Activated CD4-positive, alpha-beta T cell treated with anti-CD3 and anti-CD28 coated beads for 24 hours (primary cell): ENCODE measurements at regions not wholly inside any gene's neighbourhood (a gene's known extent, or its start where the extent isn't known, plus 50 kb on each side); places are given as distances from the start of the nearest gene placed in this dataset.

Experiments
- DNase-seq, 2 donors: peaks; one replicate each; pipeline ENCODE4 v3.0.0-alpha.2; 2020; ENCODE audit warnings: low read depth in 2 of 2

GRCh38 chr2:67709835-67710234, 312.7 kb downstream of the ETAA1 start:
- DNase-seq = no peak

- no peak for DNase-seq
Measured at GRCh38 chr2:67712484-67712883, 315.4 kb downstream of the ETAA1 start.

GRCh38 chr2:67713376-67713775, 316.2 kb downstream of the ETAA1 start:
- no peak for DNase-seq

GRCh38 chr2:67716895-67717396, 319.8 kb downstream of the ETAA1 start:
- DNase-seq = no peak

- DNase-seq = no peak
Measured at GRCh38 chr2:67717692-67718091, 320.6 kb downstream of the ETAA1 start.

- DNase-seq = no peak
Measured at GRCh38 chr2:67719351-67719750, 322.2 kb downstream of the ETAA1 start.

GRCh38 chr2:67721516-67721915, 324.4 kb downstream of the ETAA1 start:
- no peak for DNase-seq

- DNase-seq = no peak
Measured at GRCh38 chr2:67724261-67724660, 327.1 kb downstream of the ETAA1 start.

- no peak for DNase-seq
Measured at GRCh38 chr2:67725731-67726130, 328.6 kb downstream of the ETAA1 start.

GRCh38 chr2:67726416-67726815, 329.3 kb downstream of the ETAA1 start:
- no peak for DNase-seq

- no peak for DNase-seq
Measured at GRCh38 chr2:67727131-67727530, 330.0 kb downstream of the ETAA1 start.

GRCh38 chr2:67727623-67728022, 330.5 kb downstream of the ETAA1 start:
- DNase-seq = no peak

GRCh38 chr2:67729474-67729873, 332.3 kb downstream of the ETAA1 start:
- no peak for DNase-seq

- DNase-seq = no peak
Measured at GRCh38 chr2:67733517-67733916, 329.3 kb downstream of the C1D start.

- no peak for DNase-seq
Measured at GRCh38 chr2:67752199-67752598, 310.6 kb downstream of the C1D start.

GRCh38 chr2:67752969-67753368, 309.8 kb downstream of the C1D start:
- DNase-seq = no peak

- no peak for DNase-seq
Measured at GRCh38 chr2:67755156-67755882, 307.5 kb downstream of the C1D start.

- no peak for DNase-seq
Measured at GRCh38 chr2:67760995-67761394, 301.8 kb downstream of the C1D start.

GRCh38 chr2:67771380-67771779, 291.4 kb downstream of the C1D start:
- no peak for DNase-seq

- DNase-seq = no peak
Measured at GRCh38 chr2:67772216-67773170, 290.3 kb downstream of the C1D start.

- DNase-seq = no peak
Measured at GRCh38 chr2:67773851-67774250, 289.0 kb downstream of the C1D start.

GRCh38 chr2:67776276-67776675, 286.5 kb downstream of the C1D start:
- DNase-seq = no peak

GRCh38 chr2:67777010-67777409, 285.8 kb downstream of the C1D start:
- no peak for DNase-seq
